ENCODE measurements at regions not wholly inside any gene's neighbourhood (a gene's known extent, or its start where the extent isn't known, plus 50 kb on each side); places are given as distances from the start of the nearest gene placed in this dataset.

- H3K36me3 ChIP-seq (ENCODE audit: low read depth, missing control alignments) = no peaks in the 10 kb centered on the region
- no peak for TF ChIP-seq POLR2A (IDR thresholded peaks at IDR 0.05)
- no peak for TF ChIP-seq CTCF (IDR thresholded peaks at IDR 0.05)
- WGBS, 2 donors = 84 to 92% methylated on average over 1 of the region's 1 CpG
- no peak for DNase-seq
- H3K9me3 ChIP-seq = no peaks in the 10 kb centered on the region
- intact Hi-C loops (cut with DNase I; ENCODE audit: low total_unique reads) = no loop called here
- no peak overlapping the region for H3K4me3 ChIP-seq
- no peaks in the 10 kb centered on the region for H3K4me1 ChIP-seq
- H3K27ac ChIP-seq = no peak overlapping the region
- H3K27me3 ChIP-seq = no peaks in the 10 kb centered on the region
Measured at GRCh38 chr4:32454482-32454881, 1734.3 kb downstream of the PCDH7 start.

- TF ChIP-seq CTCF (IDR thresholded peaks at IDR 0.05) (no peak), POLR2A (IDR thresholded peaks at IDR 0.05) (no peak)
- Histone ChIP-seq H3K27ac (no peak overlapping the region), H3K36me3 (ENCODE audit: low read depth, missing control alignments) (no peaks in the 10 kb centered on the region), H3K4me3 (no peak overlapping the region), H3K9me3 (no peaks in the 10 kb centered on the region), H3K4me1 (no peaks in the 10 kb centered on the region), H3K27me3 (no peaks in the 10 kb centered on the region)
- intact Hi-C loops (cut with DNase I; ENCODE audit: low total_unique reads) = no loop called here
- WGBS, 2 donors = 70 to 85% methylated on average over 2 of the region's 2 CpGs
- DNase-seq = no peak
Measured at GRCh38 chr4:32455231-32455630, 1735.1 kb downstream of the PCDH7 start.

GRCh38 chr4:32460972-32461371 lies 1740.8 kb downstream of the PCDH7 start:
- no peak for DNase-seq
- Histone ChIP-seq H3K4me1 (no peaks in the 10 kb centered on the region), H3K27ac (no peak overlapping the region), H3K36me3 (ENCODE audit: low read depth, missing control alignments) (no peaks in the 10 kb centered on the region), H3K4me3 (no peak overlapping the region), H3K27me3 (no peaks in the 10 kb centered on the region), H3K9me3 (no peaks in the 10 kb centered on the region)
- intact Hi-C loops (cut with DNase I; ENCODE audit: low total_unique reads) = no loop called here
- WGBS, 2 donors = 93 to 96% methylated on average over 1 of the region's 1 CpG
- TF ChIP-seq CTCF (IDR thresholded peaks at IDR 0.05) (no peak), POLR2A (IDR thresholded peaks at IDR 0.05) (no peak)

- no peaks in the 10 kb centered on the region for H3K36me3 ChIP-seq (ENCODE audit: low read depth, missing control alignments)
- peak; percentile 16 for DNase-seq
- intact Hi-C loops (cut with DNase I; ENCODE audit: low total_unique reads) = no loop called here
- no peaks in the 10 kb centered on the region for H3K4me1 ChIP-seq
- no peaks in the 10 kb centered on the region for H3K9me3 ChIP-seq
- 87 to 92% methylated on average over 1 of the region's 1 CpG for WGBS, 2 donors
- no peak overlapping the region for H3K4me3 ChIP-seq
- H3K27me3 ChIP-seq = no peaks in the 10 kb centered on the region
- TF ChIP-seq CTCF (IDR thresholded peaks at IDR 0.05) (peak in 2 of 3 experiments; percentile 17 to 24), POLR2A (IDR thresholded peaks at IDR 0.05) (no peak)
- no peak overlapping the region for H3K27ac ChIP-seq
Measured at GRCh38 chr4:32462944-32463343, 1742.8 kb downstream of the PCDH7 start.

GRCh38 chr4:32470087-32470585 lies 1750.0 kb downstream of the PCDH7 start:
- intact Hi-C loops (cut with DNase I; ENCODE audit: low total_unique reads) = no loop called here
- WGBS, 2 donors = 74 to 78% methylated on average over 1 of the region's 1 CpG
- no peak for DNase-seq
- H3K36me3 ChIP-seq (ENCODE audit: low read depth, missing control alignments) = no peaks in the 10 kb centered on the region
- H3K27ac ChIP-seq = no peak overlapping the region
- no peaks in the 10 kb centered on the region for H3K4me1 ChIP-seq
- TF ChIP-seq POLR2A (IDR thresholded peaks at IDR 0.05) (no peak), CTCF (IDR thresholded peaks at IDR 0.05) (no peak)
- H3K9me3 ChIP-seq = no peaks in the 10 kb centered on the region
- no peaks in the 10 kb centered on the region for H3K27me3 ChIP-seq
- H3K4me3 ChIP-seq = no peak overlapping the region
